ENCODE measurements at regions not wholly inside any gene's neighbourhood (a gene's known extent, or its start where the extent isn't known, plus 50 kb on each side); places are given as distances from the start of the nearest gene placed in this dataset.

DNA sequence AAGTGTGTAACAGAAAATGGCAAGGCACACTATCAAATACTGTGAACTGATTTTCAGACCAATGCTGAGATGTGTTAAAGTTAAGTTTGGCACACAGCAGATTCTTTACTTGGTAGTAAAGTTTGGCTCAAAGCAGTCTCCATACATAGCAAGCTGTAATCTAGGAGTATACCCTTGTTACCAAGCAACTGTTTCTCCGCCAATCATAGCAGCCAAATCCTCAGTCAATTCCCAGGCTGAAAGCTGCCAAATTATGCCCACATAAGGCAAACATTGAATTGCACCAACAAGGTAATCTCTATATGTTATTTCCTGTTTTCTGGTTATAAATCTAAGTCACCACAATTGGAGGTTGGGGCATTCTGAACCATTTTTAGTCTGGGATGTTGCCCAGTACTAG is 345.7 kb downstream of the DEPDC1B start:
- TF ChIP-seq, protein P1, sequence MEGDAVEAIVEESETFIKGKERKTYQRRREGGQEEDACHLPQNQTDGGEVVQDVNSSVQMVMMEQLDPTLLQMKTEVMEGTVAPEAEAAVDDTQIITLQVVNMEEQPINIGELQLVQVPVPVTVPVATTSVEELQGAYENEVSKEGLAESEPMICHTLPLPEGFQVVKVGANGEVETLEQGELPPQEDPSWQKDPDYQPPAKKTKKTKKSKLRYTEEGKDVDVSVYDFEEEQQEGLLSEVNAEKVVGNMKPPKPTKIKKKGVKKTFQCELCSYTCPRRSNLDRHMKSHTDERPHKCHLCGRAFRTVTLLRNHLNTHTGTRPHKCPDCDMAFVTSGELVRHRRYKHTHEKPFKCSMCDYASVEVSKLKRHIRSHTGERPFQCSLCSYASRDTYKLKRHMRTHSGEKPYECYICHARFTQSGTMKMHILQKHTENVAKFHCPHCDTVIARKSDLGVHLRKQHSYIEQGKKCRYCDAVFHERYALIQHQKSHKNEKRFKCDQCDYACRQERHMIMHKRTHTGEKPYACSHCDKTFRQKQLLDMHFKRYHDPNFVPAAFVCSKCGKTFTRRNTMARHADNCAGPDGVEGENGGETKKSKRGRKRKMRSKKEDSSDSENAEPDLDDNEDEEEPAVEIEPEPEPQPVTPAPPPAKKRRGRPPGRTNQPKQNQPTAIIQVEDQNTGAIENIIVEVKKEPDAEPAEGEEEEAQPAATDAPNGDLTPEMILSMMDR (IDR thresholded peaks at IDR 0.05): no peak
- no peak for TF ChIP-seq EZH2 (IDR thresholded peaks at IDR 0.05; ENCODE audit: borderline replicate concordance, insufficient read depth, low read depth, low read length, poor library complexity, severe bottlenecking)
